Retinal pigment epithelial cell (primary cell): ENCODE measurements at regions not wholly inside any gene's neighbourhood (a gene's known extent, or its start where the extent isn't known, plus 50 kb on each side); places are given as distances from the start of the nearest gene placed in this dataset.

ENCODE experiments used
- DNase-seq: peaks from one replicate; pipeline ENCODE4 v3.0.0-alpha.2; 2010; ENCODE audit warnings: low read depth
- H3K4me3 ChIP-seq: 2 replicates; pipeline ENCODE4 v1.5.1; 2011; ENCODE audit warnings: mild to moderate bottlenecking, low read length, control low read depth, moderate library complexity
- CTCF ChIP-seq: conservative IDR thresholded peaks from 2 replicates; pipeline ENCODE4 v1.5.1; 2011; ENCODE audit warnings: low read depth, low read length, control low read depth, inconsistent platforms

GRCh38 chr5:4832471-4832870 lies 307.7 kb upstream of the ADAMTS16 start:
- no peak for DNase-seq
- TF ChIP-seq CTCF, result no peak
- H3K4me3 ChIP-seq, result no peak overlapping the region

- no peak for DNase-seq
- TF ChIP-seq CTCF, result no peak
- no peak overlapping the region for H3K4me3 ChIP-seq
These were observed 306.9 kb upstream of the ADAMTS16 start for GRCh38 chr5:4833104-4833738.

GRCh38 chr5:4837489-4838058 lies 302.6 kb upstream of the ADAMTS16 start:
- DNase-seq, result no peak
- TF ChIP-seq CTCF, result no peak

GRCh38 chr5:4845221-4845620 lies 294.9 kb upstream of the ADAMTS16 start:
- DNase-seq, result no peak
- no peak for TF ChIP-seq CTCF
- no peak overlapping the region for H3K4me3 ChIP-seq

More at GRCh38 chr5:4837489-4838058, 302.6 kb upstream of the ADAMTS16 start:
- H3K4me3 ChIP-seq, result no peak overlapping the region

GRCh38 chr5:4847766-4848165 lies 292.4 kb upstream of the ADAMTS16 start:
- H3K4me3 ChIP-seq, result no peak overlapping the region
- no peak for TF ChIP-seq CTCF

GRCh38 chr5:4855036-4855435 lies 285.1 kb upstream of the ADAMTS16 start:
- no peak for TF ChIP-seq CTCF
- no peak for DNase-seq
- no peak overlapping the region for H3K4me3 ChIP-seq

More at GRCh38 chr5:4847766-4848165, 292.4 kb upstream of the ADAMTS16 start:
- no peak for DNase-seq

GRCh38 chr5:4855880-4856279 lies 284.2 kb upstream of the ADAMTS16 start:
- no peak for DNase-seq
- no peak overlapping the region for H3K4me3 ChIP-seq
- no peak for TF ChIP-seq CTCF
